ENCODE measurements at regions not wholly inside any gene's neighbourhood (a gene's known extent, or its start where the extent isn't known, plus 50 kb on each side); places are given as distances from the start of the nearest gene placed in this dataset.

- Histone ChIP-seq H3K27ac (ENCODE audit: low read depth, low read length) (no peak overlapping the region), H3K9ac (ENCODE audit: low read length) (no peak overlapping the region), H3K4me3 (ENCODE audit: low read depth, low read length) (no peak overlapping the region), H3K14ac (ENCODE audit: low read length) (no peak overlapping the region), H3K36me3 (ENCODE audit: control insufficient read depth in 1 of 2, insufficient read depth in 2 of 2, low read length in 2 of 2) (no peaks in the 10 kb centered on the region), H4K12ac (ENCODE audit: low read depth, low read length) (no peak overlapping the region), H2AFZ (ENCODE audit: insufficient read depth, low read length, poor library complexity) (no peak overlapping the region), H2BK5ac (ENCODE audit: low read depth, low read length, poor library complexity) (no peak overlapping the region), H3K9me3 (ENCODE audit: insufficient read depth, low read depth, low read length) (peaks cover 3% of the 10 kb centered on the region), H3K79me2 (ENCODE audit: control insufficient read depth, insufficient read depth, low read length, poor library complexity) (no peaks in the 10 kb centered on the region), H3K18ac (ENCODE audit: low read length) (no peak overlapping the region), H3K4me1 (ENCODE audit: control insufficient read depth in 1 of 2, insufficient read depth in 2 of 2, low read length in 2 of 2) (no peaks in the 10 kb centered on the region), H3K79me1 (ENCODE audit: low read length) (no peaks in the 10 kb centered on the region), H4K91ac (ENCODE audit: low read depth, low read length) (no peak overlapping the region), H3K23ac (ENCODE audit: low read length) (no peak overlapping the region), H2AK5ac (ENCODE audit: low read length) (no peak overlapping the region), H3K27me3 (ENCODE audit: insufficient read depth, low read length) (no peaks in the 10 kb centered on the region), H2BK120ac (ENCODE audit: insufficient read depth, low read length, poor library complexity) (no peak overlapping the region), H2BK12ac (ENCODE audit: low read length) (no peak overlapping the region), H3K4me2 (ENCODE audit: low read length) (no peak overlapping the region), H3K4ac (ENCODE audit: low read depth, low read length) (no peak overlapping the region), H4K8ac (ENCODE audit: low read depth, low read length) (no peak overlapping the region)
- no CpG with 5 or more reads among the region's 11 CpGs for WGBS (ENCODE audit: extremely low coverage, insufficient coverage, insufficient read length)
- DNase-seq, result no peak
These were observed 171.9 kb upstream of the SULF2 start for GRCh38 chr20:47957135-47957534.

GRCh38 chr20:47956268-47956995, 171.2 kb upstream of the SULF2 start:
- Histone ChIP-seq H2BK5ac (ENCODE audit: low read depth, low read length, poor library complexity) (no peak overlapping the region), H4K8ac (ENCODE audit: low read depth, low read length) (no peak overlapping the region), H3K23ac (ENCODE audit: low read length) (no peak overlapping the region), H2AK5ac (ENCODE audit: low read length) (no peak overlapping the region), H3K79me1 (ENCODE audit: low read length) (no peaks in the 10 kb centered on the region), H3K27ac (ENCODE audit: low read depth, low read length) (no peak overlapping the region), H3K79me2 (ENCODE audit: control insufficient read depth, insufficient read depth, low read length, poor library complexity) (no peaks in the 10 kb centered on the region), H3K4me2 (ENCODE audit: low read length) (no peak overlapping the region), H3K4me3 (ENCODE audit: low read depth, low read length) (no peak overlapping the region), H3K9me3 (ENCODE audit: insufficient read depth, low read depth, low read length) (peaks cover 3% of the 10 kb centered on the region), H3K4me1 (ENCODE audit: control insufficient read depth in 1 of 2, insufficient read depth in 2 of 2, low read length in 2 of 2) (no peaks in the 10 kb centered on the region), H4K91ac (ENCODE audit: low read depth, low read length) (no peak overlapping the region), H2BK12ac (ENCODE audit: low read length) (no peak overlapping the region), H3K27me3 (ENCODE audit: insufficient read depth, low read length) (no peaks in the 10 kb centered on the region), H3K36me3 (ENCODE audit: control insufficient read depth in 1 of 2, insufficient read depth in 2 of 2, low read length in 2 of 2) (no peaks in the 10 kb centered on the region), H3K9ac (ENCODE audit: low read length) (no peak overlapping the region), H4K12ac (ENCODE audit: low read depth, low read length) (no peak overlapping the region), H3K18ac (ENCODE audit: low read length) (no peak overlapping the region), H3K14ac (ENCODE audit: low read length) (no peak overlapping the region), H2AFZ (ENCODE audit: insufficient read depth, low read length, poor library complexity) (no peak overlapping the region), H3K4ac (ENCODE audit: low read depth, low read length) (no peak overlapping the region), H2BK120ac (ENCODE audit: insufficient read depth, low read length, poor library complexity) (no peak overlapping the region)
- WGBS (ENCODE audit: extremely low coverage, insufficient coverage, insufficient read length), result no CpG with 5 or more reads among the region's 19 CpGs
- no peak for DNase-seq

GRCh38 chr20:47953471-47953870, 168.2 kb upstream of the SULF2 start:
- Histone ChIP-seq H3K79me1 (ENCODE audit: low read length) (no peaks in the 10 kb centered on the region), H3K18ac (ENCODE audit: low read length) (no peak overlapping the region), H3K9ac (ENCODE audit: low read length) (no peak overlapping the region), H4K12ac (ENCODE audit: low read depth, low read length) (no peak overlapping the region), H3K4me1 (ENCODE audit: control insufficient read depth in 1 of 2, insufficient read depth in 2 of 2, low read length in 2 of 2) (no peaks in the 10 kb centered on the region), H3K36me3 (ENCODE audit: control insufficient read depth in 1 of 2, insufficient read depth in 2 of 2, low read length in 2 of 2) (no peaks in the 10 kb centered on the region), H3K79me2 (ENCODE audit: control insufficient read depth, insufficient read depth, low read length, poor library complexity) (no peaks in the 10 kb centered on the region), H2BK12ac (ENCODE audit: low read length) (no peak overlapping the region), H4K91ac (ENCODE audit: low read depth, low read length) (no peak overlapping the region), H4K8ac (ENCODE audit: low read depth, low read length) (no peak overlapping the region), H2AFZ (ENCODE audit: insufficient read depth, low read length, poor library complexity) (no peak overlapping the region), H3K27ac (ENCODE audit: low read depth, low read length) (no peak overlapping the region), H3K27me3 (ENCODE audit: insufficient read depth, low read length) (no peaks in the 10 kb centered on the region), H3K4me2 (ENCODE audit: low read length) (no peak overlapping the region), H3K14ac (ENCODE audit: low read length) (no peak overlapping the region), H3K9me3 (ENCODE audit: insufficient read depth, low read depth, low read length) (peaks cover 3% of the 10 kb centered on the region), H3K4me3 (ENCODE audit: low read depth, low read length) (no peak overlapping the region), H2BK5ac (ENCODE audit: low read depth, low read length, poor library complexity) (no peak overlapping the region), H3K4ac (ENCODE audit: low read depth, low read length) (no peak overlapping the region), H2BK120ac (ENCODE audit: insufficient read depth, low read length, poor library complexity) (no peak overlapping the region), H2AK5ac (ENCODE audit: low read length) (no peak overlapping the region), H3K23ac (ENCODE audit: low read length) (no peak overlapping the region)
- WGBS (ENCODE audit: extremely low coverage, insufficient coverage, insufficient read length), result no CpG with 5 or more reads among the region's 6 CpGs
- no peak for DNase-seq

- Histone ChIP-seq H3K27me3 (ENCODE audit: insufficient read depth, low read length) (no peaks in the 10 kb centered on the region), H3K9me3 (ENCODE audit: insufficient read depth, low read depth, low read length) (peaks cover 2% of the 10 kb centered on the region), H3K36me3 (ENCODE audit: control insufficient read depth in 1 of 2, insufficient read depth in 2 of 2, low read length in 2 of 2) (no peaks in the 10 kb centered on the region), H3K14ac (ENCODE audit: low read length) (no peak overlapping the region), H2AK5ac (ENCODE audit: low read length) (no peak overlapping the region), H3K4ac (ENCODE audit: low read depth, low read length) (no peak overlapping the region), H2BK5ac (ENCODE audit: low read depth, low read length, poor library complexity) (no peak overlapping the region), H3K79me2 (ENCODE audit: control insufficient read depth, insufficient read depth, low read length, poor library complexity) (no peaks in the 10 kb centered on the region), H3K23ac (ENCODE audit: low read length) (no peak overlapping the region), H3K79me1 (ENCODE audit: low read length) (no peaks in the 10 kb centered on the region), H2AFZ (ENCODE audit: insufficient read depth, low read length, poor library complexity) (peak overlapping the region; percentile 19), H3K9ac (ENCODE audit: low read length) (no peak overlapping the region), H4K12ac (ENCODE audit: low read depth, low read length) (no peak overlapping the region), H4K91ac (ENCODE audit: low read depth, low read length) (no peak overlapping the region), H4K8ac (ENCODE audit: low read depth, low read length) (no peak overlapping the region), H3K4me2 (ENCODE audit: low read length) (no peak overlapping the region), H2BK12ac (ENCODE audit: low read length) (no peak overlapping the region), H2BK120ac (ENCODE audit: insufficient read depth, low read length, poor library complexity) (no peak overlapping the region), H3K18ac (ENCODE audit: low read length) (no peak overlapping the region), H3K4me1 (ENCODE audit: control insufficient read depth in 1 of 2, insufficient read depth in 2 of 2, low read length in 2 of 2) (no peaks in the 10 kb centered on the region), H3K27ac (ENCODE audit: low read depth, low read length) (no peak overlapping the region), H3K4me3 (ENCODE audit: low read depth, low read length) (no peak overlapping the region)
- DNase-seq, result no peak
- no CpG with 5 or more reads among the region's 9 CpGs for WGBS (ENCODE audit: extremely low coverage, insufficient coverage, insufficient read length)
These were observed 166.8 kb upstream of the SULF2 start for GRCh38 chr20:47952023-47952564.
